Mesenchymal stem cell (in vitro differentiated cells and primary cell): ENCODE measurements at regions not wholly inside any gene's neighbourhood (a gene's known extent, or its start where the extent isn't known, plus 50 kb on each side); places are given as distances from the start of the nearest gene placed in this dataset.

Experiments
- DNase-seq: peaks from one replicate; pipeline ENCODE4 v3.0.0-alpha.2; 2013
- H2AFZ ChIP-seq: one replicate; pipeline ENCODE4 v1.6.1; 2013; ENCODE audit warnings: low read depth, mild to moderate bottlenecking, control low read depth, inconsistent platforms, low read length, moderate library complexity
- H2AK5ac ChIP-seq: 2 replicates; pipeline ENCODE4 v1.6.1; 2013; ENCODE audit warnings: low read length, moderate library complexity, mild to moderate bottlenecking, inconsistent platforms; ENCODE audit not compliant: severe bottlenecking
- H2BK120ac ChIP-seq: one replicate; pipeline ENCODE4 v1.6.1; 2013; ENCODE audit warnings: low read depth, mild to moderate bottlenecking, inconsistent platforms, low read length, moderate library complexity
- H2BK12ac ChIP-seq, 2 experiments: one replicate each; pipeline ENCODE4 v1.6.1; 2013; ENCODE audit warnings: inconsistent platforms in 2 of 2, low read length in 2 of 2, mild to moderate bottlenecking in 2 of 2, moderate library complexity in 2 of 2, control low read depth in 1 of 2
- H2BK15ac ChIP-seq: one replicate; pipeline ENCODE4 v1.6.1; 2013; ENCODE audit warnings: mild to moderate bottlenecking, low read depth, inconsistent platforms; ENCODE audit not compliant: poor library complexity, severe bottlenecking
- H2BK5ac ChIP-seq: 2 replicates; pipeline ENCODE4 v1.6.1; 2013; ENCODE audit warnings: low read depth, mild to moderate bottlenecking, low read length, control low read depth, inconsistent platforms; ENCODE audit not compliant: poor library complexity, severe bottlenecking
- H3K14ac ChIP-seq, 2 experiments: one replicate each; pipeline ENCODE4 v1.6.1; 2013; ENCODE audit warnings: inconsistent platforms in 2 of 2, low read length in 2 of 2, control low read depth in 1 of 2, mild to moderate bottlenecking in 1 of 2, moderate library complexity in 1 of 2
- H3K18ac ChIP-seq, 2 experiments: one replicate each; pipeline ENCODE4 v1.6.1; 2013; ENCODE audit warnings: inconsistent platforms in 2 of 2, low read length in 2 of 2, control low read depth in 1 of 2, low read depth in 1 of 2, mild to moderate bottlenecking in 1 of 2
- H3K23ac ChIP-seq, 2 experiments: one replicate each; pipeline ENCODE4 v1.6.1; 2013; ENCODE audit warnings: inconsistent platforms in 2 of 2, low read length in 2 of 2, mild to moderate bottlenecking in 2 of 2, moderate library complexity in 2 of 2, control low read depth in 1 of 2
- H3K27ac ChIP-seq: 2 replicates; pipeline ENCODE4 v1.5.1; 2013; ENCODE audit warnings: mild to moderate bottlenecking, moderate library complexity, low read length, control low read depth, inconsistent platforms; ENCODE audit not compliant: poor library complexity, severe bottlenecking
- H3K27me3 ChIP-seq, 2 experiments: 2 replicates each; pipeline versions ENCODE4 v1.6.1 to v1.7.0; 2013; ENCODE audit warnings: low read length in 2 of 2, mild to moderate bottlenecking in 2 of 2, moderate library complexity in 2 of 2, control low read depth in 1 of 2, inconsistent platforms in 1 of 2; ENCODE audit not compliant: control insufficient read depth in 1 of 2, insufficient read depth in 1 of 2
- H3K36me3 ChIP-seq, 2 experiments: 2 replicates each; pipeline versions ENCODE4 v1.6.1 to v1.7.0; 2013; ENCODE audit warnings: low read length in 2 of 2, control low read depth in 1 of 2, inconsistent platforms in 1 of 2, low read depth in 1 of 2, mild to moderate bottlenecking in 1 of 2; ENCODE audit not compliant: insufficient read depth in 2 of 2, control insufficient read depth in 1 of 2
- H3K4ac ChIP-seq, 2 experiments: one replicate each; pipeline ENCODE4 v1.6.1; 2013; ENCODE audit warnings: inconsistent platforms in 2 of 2, low read length in 2 of 2, mild to moderate bottlenecking in 2 of 2, moderate library complexity in 2 of 2, control low read depth in 1 of 2, low read depth in 1 of 2
- H3K4me1 ChIP-seq: 2 replicates; pipeline ENCODE4 v1.6.1; 2013; ENCODE audit warnings: low read depth, low read length, control low read depth; ENCODE audit not compliant: control insufficient read depth, insufficient read depth
- H3K4me2 ChIP-seq: 2 replicates; pipeline ENCODE4 v1.6.1; 2013; ENCODE audit warnings: low read length, mild to moderate bottlenecking, inconsistent platforms; ENCODE audit not compliant: poor library complexity, severe bottlenecking
- H3K4me3 ChIP-seq, 2 experiments: 2 replicates each; pipeline versions ENCODE4 v1.5.1 to v1.7.0; 2013; ENCODE audit warnings: low read length in 2 of 2, mild to moderate bottlenecking in 2 of 2, control low read depth in 1 of 2, low read depth in 1 of 2; ENCODE audit not compliant: insufficient read depth in 1 of 2
- H3K79me1 ChIP-seq: replicated peaks from 2 replicates; pipeline ENCODE4 v1.6.1; 2013; ENCODE audit warnings: mild to moderate bottlenecking, control low read depth, low read length, inconsistent platforms; ENCODE audit not compliant: poor library complexity, severe bottlenecking
- H3K9ac ChIP-seq: 2 replicates; pipeline ENCODE4 v1.7.0; 2013; ENCODE audit warnings: mild to moderate bottlenecking, low read length, moderate library complexity
- H3K9me3 ChIP-seq: 2 replicates; pipeline ENCODE4 v1.7.0; 2013; ENCODE audit warnings: mild to moderate bottlenecking, low read length; ENCODE audit not compliant: control insufficient read depth
- H4K8ac ChIP-seq: one replicate; pipeline ENCODE4 v1.6.1; 2013; ENCODE audit warnings: inconsistent platforms, mild to moderate bottlenecking, low read length, moderate library complexity
- H4K91ac ChIP-seq: one replicate; pipeline ENCODE4 v1.6.1; 2013; ENCODE audit warnings: mild to moderate bottlenecking, low read length, inconsistent platforms
- WGBS: methylation state at CpG from one replicate; pipeline ENCODE4 v1.1.7; 2013; ENCODE audit warnings: mixed read lengths; 5-methylcytosine and 5-hydroxymethylcytosine counted together

DNA sequence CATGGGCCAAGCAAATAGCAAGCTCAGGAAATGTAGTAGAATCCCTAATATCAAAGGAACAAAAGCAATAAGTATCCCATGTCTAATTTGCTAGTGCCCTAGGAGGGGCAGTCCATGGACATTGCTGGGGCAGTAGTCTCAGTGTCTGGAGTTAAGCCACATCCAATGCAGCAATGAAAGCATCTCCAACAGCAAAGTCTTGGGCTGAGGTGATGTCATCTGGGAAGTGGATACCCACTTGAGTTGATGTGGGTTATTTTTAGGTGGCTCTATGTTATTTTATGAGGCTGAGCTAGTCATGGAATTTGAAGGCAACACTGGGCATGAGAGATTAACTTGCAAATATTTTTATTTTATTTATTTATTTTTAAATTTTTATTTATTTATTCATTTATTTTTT, 540.0 kb downstream of the ETV1 start:
- no peaks in the 10 kb centered on the region for H3K27me3 ChIP-seq
- no peak overlapping the region for H3K4me3 ChIP-seq
- H3K27ac ChIP-seq = no peak overlapping the region
- H2BK12ac ChIP-seq = no peak overlapping the region
- no peak overlapping the region for H4K91ac ChIP-seq
- no peaks in the 10 kb centered on the region for H3K9me3 ChIP-seq
- no peak overlapping the region for H3K23ac ChIP-seq
- no peak overlapping the region for H2BK15ac ChIP-seq
- no peak overlapping the region for H2AFZ ChIP-seq
- no peak for DNase-seq
- H3K4me2 ChIP-seq = no peak overlapping the region
- H3K36me3 ChIP-seq = no peaks in the 10 kb centered on the region
- H3K9ac ChIP-seq = no peak overlapping the region
- no peak overlapping the region for H3K18ac ChIP-seq
- H3K79me1 ChIP-seq = no peaks in the 10 kb centered on the region
- no peak overlapping the region for H3K14ac ChIP-seq
- H2BK5ac ChIP-seq = no peak overlapping the region
- H2BK120ac ChIP-seq = no peak overlapping the region
- no peak overlapping the region for H2AK5ac ChIP-seq
- no peaks in the 10 kb centered on the region for H3K4me1 ChIP-seq
- no peak overlapping the region for H4K8ac ChIP-seq
- no peak overlapping the region for H3K4ac ChIP-seq

DNA sequence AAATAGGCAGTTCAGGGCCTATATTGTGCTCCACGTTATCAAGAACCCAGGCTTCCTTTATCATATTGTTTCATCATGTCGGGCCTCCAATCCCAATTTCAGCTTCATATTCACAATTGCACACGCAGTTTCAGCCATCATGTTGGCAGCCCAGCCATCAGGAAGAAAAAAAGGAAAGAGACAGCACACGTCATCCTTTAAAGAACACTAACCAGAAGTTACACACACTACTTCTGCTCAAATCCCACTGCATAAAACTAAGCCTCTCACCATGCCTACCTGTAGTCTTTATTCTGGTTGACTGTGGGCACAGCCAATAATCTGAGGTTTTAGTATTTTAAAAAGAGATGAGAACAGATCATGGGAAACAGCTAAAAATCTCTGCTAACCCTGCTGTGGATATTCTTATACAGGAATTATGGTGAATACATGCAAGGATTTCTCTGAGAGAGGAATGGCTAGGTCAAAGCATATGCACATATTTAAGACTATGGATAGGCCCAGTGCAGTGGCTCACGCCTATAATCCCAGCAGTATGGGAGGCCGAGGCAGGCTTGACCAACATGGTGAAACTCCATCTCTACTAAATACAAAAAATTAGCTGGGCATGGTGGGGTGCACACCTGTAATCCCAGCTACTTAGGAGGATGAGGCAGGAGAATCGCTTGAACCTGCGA, 534.4 kb downstream of the ETV1 start:
- WGBS = 88% methylated on average over 7 of the region's 8 CpGs
- H2BK12ac ChIP-seq = no peak overlapping the region
- H3K9ac ChIP-seq = no peak overlapping the region

DNA sequence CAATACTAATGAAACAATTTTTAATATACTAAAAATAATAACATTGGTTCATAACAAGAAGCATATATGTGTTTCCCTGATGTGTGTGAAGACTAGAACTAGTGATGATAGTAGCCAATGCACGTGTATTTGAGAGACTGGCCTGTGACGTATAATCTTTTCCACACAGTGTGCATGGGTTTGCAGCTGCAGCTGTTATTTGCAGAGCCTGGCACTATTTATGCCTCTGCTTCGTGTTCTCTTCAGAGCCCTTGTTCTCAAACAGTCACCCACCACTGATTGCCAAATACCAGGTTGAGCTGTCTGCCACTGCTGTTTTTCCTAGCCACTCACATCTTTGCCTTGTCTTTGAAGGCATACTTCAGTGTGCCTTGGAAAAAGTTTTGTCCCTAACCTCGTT, 531.7 kb downstream of the ETV1 start:
- Histone ChIP-seq H3K36me3 (no peaks in the 10 kb centered on the region), H3K27ac (no peak overlapping the region), H3K4me2 (no peak overlapping the region), H3K9me3 (no peaks in the 10 kb centered on the region), H3K79me1 (no peaks in the 10 kb centered on the region), H4K8ac (no peak overlapping the region), H2AFZ (no peak overlapping the region), H2BK12ac (no peak overlapping the region), H3K4me3 (no peak overlapping the region), H2BK15ac (no peak overlapping the region), H2AK5ac (no peak overlapping the region), H2BK120ac (no peak overlapping the region), H3K9ac (no peak overlapping the region), H3K4me1 (no peaks in the 10 kb centered on the region), H3K14ac (no peak overlapping the region), H3K23ac (no peak overlapping the region), H3K18ac (no peak overlapping the region), H4K91ac (no peak overlapping the region), H2BK5ac (no peak overlapping the region), H3K27me3 (no peaks in the 10 kb centered on the region), H3K4ac (no peak overlapping the region)
- no peak for DNase-seq
- 73% methylated on average over 4 of the region's 4 CpGs for WGBS

More for the DNA sequence above, 534.4 kb downstream of the ETV1 start:
- H3K18ac ChIP-seq = no peak overlapping the region
- H2BK120ac ChIP-seq = no peak overlapping the region
- no peak overlapping the region for H3K4ac ChIP-seq
- H3K27ac ChIP-seq = no peak overlapping the region
- no peaks in the 10 kb centered on the region for H3K27me3 ChIP-seq
- H4K8ac ChIP-seq = no peak overlapping the region
- H3K23ac ChIP-seq = no peak overlapping the region
- no peak overlapping the region for H2AK5ac ChIP-seq
- H3K9me3 ChIP-seq = no peaks in the 10 kb centered on the region
- H3K4me3 ChIP-seq = no peak overlapping the region
- H3K4me2 ChIP-seq = no peak overlapping the region
- H2AFZ ChIP-seq = no peak overlapping the region
- H3K36me3 ChIP-seq = no peaks in the 10 kb centered on the region
- no peak overlapping the region for H2BK5ac ChIP-seq
- H3K4me1 ChIP-seq = no peaks in the 10 kb centered on the region
- H2BK15ac ChIP-seq = no peak overlapping the region
- H4K91ac ChIP-seq = no peak overlapping the region
- H3K14ac ChIP-seq = no peak overlapping the region
- H3K79me1 ChIP-seq = no peaks in the 10 kb centered on the region
- DNase-seq = no peak

DNA sequence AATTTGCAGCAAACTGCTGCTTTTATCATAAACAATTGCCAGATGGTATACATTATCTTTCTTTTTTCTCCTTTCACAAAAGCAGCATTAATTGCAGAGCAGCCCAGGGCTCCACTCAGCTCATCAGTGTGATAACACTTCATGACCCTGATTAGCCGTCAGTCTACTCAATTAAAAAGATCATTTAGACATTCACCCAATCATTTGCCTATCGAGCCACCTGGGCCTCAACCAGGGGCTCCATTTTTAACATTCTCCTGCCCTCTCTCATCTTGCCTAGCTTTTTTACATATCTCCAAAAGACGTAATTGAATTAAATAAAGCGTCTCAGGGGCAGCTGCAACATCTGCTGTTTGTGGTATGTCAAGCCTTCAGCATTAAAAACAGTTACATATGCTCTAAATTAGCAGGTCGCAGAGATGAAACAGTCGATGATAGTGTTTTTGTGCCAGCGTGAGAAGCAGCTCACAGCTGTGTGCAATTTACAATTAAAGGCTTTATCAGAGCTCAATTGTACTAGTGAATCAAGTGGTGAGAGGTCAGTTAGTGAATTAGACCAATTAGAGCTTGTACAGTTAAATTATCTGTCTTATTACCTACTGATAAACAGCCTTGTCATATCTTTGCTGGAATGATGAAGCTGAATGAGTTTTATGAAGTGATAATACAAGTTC, 522.5 kb downstream of the ETV1 start:
- Histone ChIP-seq H4K91ac (no peak overlapping the region), H2BK120ac (no peak overlapping the region), H3K9ac (no peak overlapping the region), H3K4ac (no peak overlapping the region), H3K27ac (no peak overlapping the region), H4K8ac (no peak overlapping the region), H3K14ac (no peak overlapping the region), H3K4me1 (no peaks in the 10 kb centered on the region), H3K4me2 (no peak overlapping the region), H3K79me1 (no peaks in the 10 kb centered on the region), H3K36me3 (no peaks in the 10 kb centered on the region), H2BK12ac (no peak overlapping the region), H2BK5ac (no peak overlapping the region), H2AFZ (no peak overlapping the region), H3K9me3 (no peaks in the 10 kb centered on the region), H3K18ac (no peak overlapping the region), H3K27me3 (no peaks in the 10 kb centered on the region), H3K4me3 (no peak overlapping the region), H3K23ac (no peak overlapping the region), H2AK5ac (no peak overlapping the region), H2BK15ac (no peak overlapping the region)
- 81% methylated on average over 7 of the region's 7 CpGs for WGBS
- DNase-seq = no peak
